Left ventricle myocardium inferior (tissue), 1 donor: ENCODE measurements at regions not wholly inside any gene's neighbourhood (a gene's known extent, or its start where the extent isn't known, plus 50 kb on each side); places are given as distances from the start of the nearest gene placed in this dataset.

Source experiments
- DNase-seq: peaks from one replicate; pipeline ENCODE4 v3.0.0-alpha.2; 2020
- H3K27ac ChIP-seq: fragments of 200-600 bp; replicated peaks from 2 replicates; pipeline ENCODE4 v1.8.0; 2021
- H3K27me3 ChIP-seq: fragments of 200-600 bp; 2 replicates; pipeline ENCODE4 v1.8.0; 2021; ENCODE audit warnings: low read depth
- H3K36me3 ChIP-seq: fragments of 200-600 bp; 2 replicates; pipeline ENCODE4 v1.8.0; 2021
- H3K4me1 ChIP-seq: fragments of 200-600 bp; 2 replicates; pipeline ENCODE4 v1.8.0; 2021
- H3K4me3 ChIP-seq: fragments of 200-600 bp; 2 replicates; pipeline ENCODE4 v1.8.0; 2021; ENCODE audit warnings: mild to moderate bottlenecking, moderate library complexity
- H3K9me3 ChIP-seq: fragments of 200-600 bp; replicated peaks from 2 replicates; pipeline ENCODE4 v1.8.0; 2021
- intact Hi-C: fragments of 100-400 bp; cut with micrococcal nuclease; formaldehyde crosslinking; loops from one replicate; pipeline ENCODE4 v1.11.0; 2022
- TF ChIP-seq, protein P1 (sequence below): fragments of 200-600 bp; IDR thresholded peaks from 2 replicates; pipeline ENCODE4 v1.8.0; 2021; ENCODE audit warnings: antibody characterized with exemption, mild to moderate bottlenecking, borderline replicate concordance
- donor health status: DM: no; HTN: yes; CAD: no; lungs with severe emphysema.

DNA sequence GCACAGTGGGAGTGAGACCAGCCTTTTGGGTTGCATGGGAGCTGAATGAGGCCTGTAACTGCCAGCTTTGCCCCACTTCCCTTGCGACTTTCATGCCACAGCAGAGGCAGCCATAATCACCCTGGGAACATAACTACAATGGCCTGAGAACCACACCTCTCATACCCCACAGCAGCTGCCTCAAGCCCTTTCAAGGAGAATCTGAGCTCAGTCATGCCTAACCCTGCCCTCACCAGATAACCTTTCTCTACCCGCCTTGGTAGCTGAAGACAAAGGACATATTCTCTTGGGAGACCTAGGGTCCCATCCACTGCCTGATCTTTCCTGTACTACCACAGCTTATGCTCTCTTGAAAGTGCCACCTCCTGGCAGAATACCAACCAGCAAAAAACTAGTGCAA is 599.9 kb upstream of the IGFBP7 start:
- Histone ChIP-seq H3K9me3 (no peaks in the 10 kb centered on the region), H3K4me1 (no peaks in the 10 kb centered on the region), H3K4me3 (no peak overlapping the region), H3K27ac (no peak overlapping the region), H3K36me3 (no peaks in the 10 kb centered on the region), H3K27me3 (no peaks in the 10 kb centered on the region)
- TF ChIP-seq, protein P1, sequence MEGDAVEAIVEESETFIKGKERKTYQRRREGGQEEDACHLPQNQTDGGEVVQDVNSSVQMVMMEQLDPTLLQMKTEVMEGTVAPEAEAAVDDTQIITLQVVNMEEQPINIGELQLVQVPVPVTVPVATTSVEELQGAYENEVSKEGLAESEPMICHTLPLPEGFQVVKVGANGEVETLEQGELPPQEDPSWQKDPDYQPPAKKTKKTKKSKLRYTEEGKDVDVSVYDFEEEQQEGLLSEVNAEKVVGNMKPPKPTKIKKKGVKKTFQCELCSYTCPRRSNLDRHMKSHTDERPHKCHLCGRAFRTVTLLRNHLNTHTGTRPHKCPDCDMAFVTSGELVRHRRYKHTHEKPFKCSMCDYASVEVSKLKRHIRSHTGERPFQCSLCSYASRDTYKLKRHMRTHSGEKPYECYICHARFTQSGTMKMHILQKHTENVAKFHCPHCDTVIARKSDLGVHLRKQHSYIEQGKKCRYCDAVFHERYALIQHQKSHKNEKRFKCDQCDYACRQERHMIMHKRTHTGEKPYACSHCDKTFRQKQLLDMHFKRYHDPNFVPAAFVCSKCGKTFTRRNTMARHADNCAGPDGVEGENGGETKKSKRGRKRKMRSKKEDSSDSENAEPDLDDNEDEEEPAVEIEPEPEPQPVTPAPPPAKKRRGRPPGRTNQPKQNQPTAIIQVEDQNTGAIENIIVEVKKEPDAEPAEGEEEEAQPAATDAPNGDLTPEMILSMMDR, result no peak
- no peak for DNase-seq
- intact Hi-C loops, result no loop called here

DNA sequence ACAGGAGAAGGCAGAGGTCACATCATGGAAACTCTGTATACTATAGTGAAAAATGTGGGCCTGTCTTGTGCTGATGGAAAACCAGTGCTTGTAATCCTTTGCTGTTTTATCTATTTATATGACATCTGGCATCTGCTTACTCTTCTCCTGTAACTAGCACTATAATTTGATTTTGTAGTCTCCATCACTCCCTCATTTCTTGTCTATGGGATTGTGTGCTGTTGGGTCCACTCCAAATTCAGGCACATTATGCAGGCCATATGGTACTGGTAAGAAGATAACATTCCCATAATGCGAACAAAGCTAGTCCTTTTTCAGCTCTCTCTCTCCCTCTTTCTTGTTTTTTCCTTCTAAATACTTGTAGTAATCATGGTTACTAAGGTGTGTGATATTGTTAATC is 581.2 kb upstream of the IGFBP7 start:
- Histone ChIP-seq H3K27ac (no peak overlapping the region), H3K27me3 (no peaks in the 10 kb centered on the region), H3K4me1 (no peaks in the 10 kb centered on the region), H3K9me3 (peaks cover 7% of the 10 kb centered on the region), H3K4me3 (no peak overlapping the region), H3K36me3 (no peaks in the 10 kb centered on the region)
- TF ChIP-seq, protein P1, result no peak
- intact Hi-C loops, result no loop called here
- DNase-seq, result no peak

DNA sequence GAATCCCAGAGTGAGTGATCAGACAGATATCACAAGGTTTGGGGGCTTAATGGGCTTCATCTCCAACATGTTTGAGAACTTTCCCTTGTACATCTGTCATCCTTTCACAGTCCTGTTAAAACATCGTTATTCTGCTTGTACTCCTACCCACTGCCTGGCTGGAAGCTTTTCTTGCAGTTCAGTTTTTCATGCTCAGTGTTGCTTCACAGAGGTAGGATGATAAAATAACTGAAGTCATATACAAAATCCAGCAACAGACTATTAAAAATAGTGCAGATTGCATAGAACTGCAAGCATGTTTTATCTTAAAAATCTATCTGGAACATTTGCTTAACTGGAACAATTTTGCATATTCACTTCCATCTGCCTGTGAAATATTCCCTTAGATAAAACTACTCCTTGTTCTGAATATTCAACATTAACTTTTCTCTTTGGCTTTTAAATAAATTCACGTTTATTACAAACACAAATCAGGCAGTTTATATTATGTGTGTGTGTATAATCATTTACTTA is 579.6 kb upstream of the IGFBP7 start:
- H3K27ac ChIP-seq, result no peak overlapping the region
- no peaks in the 10 kb centered on the region for H3K27me3 ChIP-seq
- TF ChIP-seq, protein P1, result no peak
- no peaks in the 10 kb centered on the region for H3K36me3 ChIP-seq
- peaks cover 7% of the 10 kb centered on the region for H3K9me3 ChIP-seq
- no peaks in the 10 kb centered on the region for H3K4me1 ChIP-seq
- H3K4me3 ChIP-seq, result no peak overlapping the region
- intact Hi-C loops, result no loop called here
- DNase-seq, result no peak

DNA sequence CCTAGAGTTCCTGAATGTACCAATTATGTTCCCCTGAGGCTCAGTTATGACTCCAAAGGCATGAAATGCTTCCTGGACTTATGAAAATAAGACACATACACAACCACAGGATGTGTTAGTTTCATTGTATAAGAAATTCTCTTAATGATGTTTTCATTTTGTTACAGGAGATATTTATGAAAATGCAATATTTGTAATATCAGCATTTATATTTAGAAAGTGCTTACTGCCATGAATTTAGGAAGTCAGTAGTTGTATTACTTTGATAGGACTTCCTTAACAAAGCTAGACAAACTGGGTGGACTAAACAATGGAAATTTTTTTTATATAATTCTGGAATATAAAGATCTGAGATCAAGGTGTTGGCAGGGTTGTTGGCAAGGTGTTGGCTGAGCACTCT is 572.1 kb upstream of the IGFBP7 start:
- intact Hi-C loops, result no loop called here
- no peaks in the 10 kb centered on the region for H3K4me1 ChIP-seq
- H3K27me3 ChIP-seq, result no peaks in the 10 kb centered on the region
- no peak overlapping the region for H3K4me3 ChIP-seq
- no peaks in the 10 kb centered on the region for H3K9me3 ChIP-seq
- no peak overlapping the region for H3K27ac ChIP-seq
- DNase-seq, result no peak
- H3K36me3 ChIP-seq, result no peaks in the 10 kb centered on the region
- TF ChIP-seq, protein P1, result no peak

DNA sequence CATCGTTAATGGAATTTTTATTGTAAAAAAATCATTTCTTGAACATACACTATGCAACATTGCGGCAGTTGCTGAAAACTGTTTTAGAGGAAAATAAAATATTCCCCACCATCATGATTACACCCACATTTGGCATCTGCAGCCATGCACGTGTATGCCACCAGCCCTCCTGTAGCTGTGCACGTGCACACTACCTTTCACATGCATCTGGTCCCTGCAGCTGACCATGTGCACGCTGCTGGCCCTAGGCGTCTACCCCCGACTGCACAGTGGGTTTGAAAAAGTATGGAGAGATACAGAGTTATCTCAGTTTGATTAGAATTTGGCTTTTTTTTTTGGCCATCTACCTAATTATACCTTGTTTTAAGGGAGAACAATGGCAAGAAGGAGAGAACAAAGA is 569.8 kb upstream of the IGFBP7 start:
- Histone ChIP-seq H3K27ac (no peak overlapping the region), H3K4me1 (no peaks in the 10 kb centered on the region), H3K9me3 (no peaks in the 10 kb centered on the region), H3K27me3 (no peaks in the 10 kb centered on the region), H3K4me3 (no peak overlapping the region), H3K36me3 (no peaks in the 10 kb centered on the region)
- DNase-seq, result no peak
- TF ChIP-seq, protein P1, result no peak
- intact Hi-C loops, result no loop called here

DNA sequence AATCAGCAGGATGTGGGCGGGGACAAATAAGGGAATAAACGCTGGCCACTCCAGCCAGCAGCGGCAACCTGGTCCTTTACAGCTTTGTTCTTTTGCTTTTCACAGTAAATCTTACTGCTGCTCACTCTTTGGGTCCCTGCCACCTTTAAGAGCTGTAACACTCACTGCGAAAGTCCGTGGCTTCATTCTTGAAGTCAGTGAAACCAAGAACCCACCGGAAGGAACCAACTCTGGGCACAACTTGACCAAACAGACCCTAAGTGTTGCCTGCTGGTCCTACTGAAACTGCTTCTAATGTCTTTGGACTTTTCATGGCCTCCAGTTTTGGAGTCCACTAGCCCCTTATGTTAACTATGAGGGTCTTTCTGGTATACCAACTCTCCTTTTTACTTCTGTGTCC is 566.2 kb upstream of the IGFBP7 start:
- intact Hi-C loops, result no loop called here
- no peaks in the 10 kb centered on the region for H3K4me1 ChIP-seq
- DNase-seq, result no peak
- H3K27ac ChIP-seq, result no peak overlapping the region
- H3K27me3 ChIP-seq, result no peaks in the 10 kb centered on the region
- no peaks in the 10 kb centered on the region for H3K36me3 ChIP-seq
- TF ChIP-seq, protein P1, result no peak
- H3K9me3 ChIP-seq, result no peaks in the 10 kb centered on the region
- H3K4me3 ChIP-seq, result no peak overlapping the region
